WTC11 (cell line): ENCODE measurements at regions not wholly inside any gene's neighbourhood (a gene's known extent, or its start where the extent isn't known, plus 50 kb on each side); places are given as distances from the start of the nearest gene placed in this dataset.

ENCODE experiments used
- ATAC-seq: fragments of 200-7000 bp; cut with Tn5 transposase; 2 replicates; pipeline ENCODE4 v1.10.0; 2021; ENCODE audit warnings: mild to moderate bottlenecking, moderate library complexity
- CTCF ChIA-PET: fragments of 300-600 bp; sonication (Branson Sonifier 250); formaldehyde crosslinking; loops from one replicate; lab custom pipeline; 2021; ENCODE audit warnings: antibody characterized with exemption; lab: Charles Lee
- POLR2A ChIA-PET: fragments of 350-600 bp; sonication (Branson Sonifier 250); formaldehyde crosslinking; loops from one replicate; lab custom pipeline; 2021; ENCODE audit warnings: antibody characterized with exemption; lab: Charles Lee
- DNase-seq: peaks from one replicate; pipeline ENCODE4 v3.0.0; 2021; ENCODE audit warnings: low spot score
- H3K27ac Mint-ChIP-seq: 2 replicates; pipeline ENCODE4 v1.8.0; 2021; ENCODE audit warnings: mixed read lengths
- H3K27me3 Mint-ChIP-seq: 2 replicates; pipeline ENCODE4 v1.8.0; 2021; ENCODE audit warnings: low read depth, mild to moderate bottlenecking, moderate library complexity, mixed read lengths
- H3K36me3 Mint-ChIP-seq: 2 replicates; pipeline ENCODE4 v1.8.0; 2021; ENCODE audit warnings: mixed read lengths
- H3K4me1 Mint-ChIP-seq: 2 replicates; pipeline ENCODE4 v1.8.0; 2022; ENCODE audit warnings: mixed read lengths
- H3K4me3 Mint-ChIP-seq: 2 replicates; pipeline ENCODE4 v1.8.0; 2021; ENCODE audit warnings: mild to moderate bottlenecking, moderate library complexity, mixed read lengths
- H3K9me3 Mint-ChIP-seq: 2 replicates; pipeline ENCODE4 v1.8.0; 2021; ENCODE audit warnings: mixed read lengths
- ARID4B ChIP-seq: sonication (generic); formaldehyde crosslinking; IDR thresholded peaks from 2 replicates; pipeline ENCODE4 v1.8.0; 2023; ENCODE audit warnings: missing genetic modification reagents, mild to moderate bottlenecking, borderline replicate concordance
- CDX4 ChIP-seq: fragments of 250-450 bp; sonication (Bioruptor Pico); IDR thresholded peaks from 2 replicates; pipeline ENCODE4 v1.9.0; 2021; ENCODE audit warnings: moderate library complexity, mild to moderate bottlenecking, inconsistent platforms, borderline replicate concordance
- CTCF ChIP-seq: fragments of 200-600 bp; IDR thresholded peaks from 2 replicates; pipeline ENCODE4 v1.8.0; 2022; ENCODE audit warnings: antibody characterized with exemption
- FOXJ3 ChIP-seq: sonication (generic); formaldehyde crosslinking; IDR thresholded peaks from 2 replicates; pipeline ENCODE4 v1.9.0; 2021; ENCODE audit warnings: missing genetic modification reagents, mild to moderate bottlenecking, borderline replicate concordance
- GTF2I ChIP-seq: fragments of 250-450 bp; sonication (Bioruptor Pico); conservative IDR thresholded peaks from 2 replicates; pipeline ENCODE4 v1.4.0; 2021; ENCODE audit warnings: mild to moderate bottlenecking
- IRF1 ChIP-seq: sonication (generic); formaldehyde crosslinking; IDR thresholded peaks from 2 replicates; pipeline ENCODE4 v1.8.0; 2023; ENCODE audit warnings: missing genetic modification reagents
- MYBL2 ChIP-seq: sonication (generic); formaldehyde crosslinking; IDR thresholded peaks from 2 replicates; pipeline ENCODE4 v1.8.1; 2023; ENCODE audit warnings: mild to moderate bottlenecking, moderate library complexity, missing genetic modification reagents
- NFYB ChIP-seq: sonication (generic); formaldehyde crosslinking; conservative IDR thresholded peaks from 2 replicates; pipeline ENCODE4 v1.8.0; 2022; ENCODE audit warnings: low read depth, missing genetic modification reagents
- PRDM15 ChIP-seq: sonication (generic); formaldehyde crosslinking; IDR thresholded peaks from 2 replicates; pipeline ENCODE4 v1.8.0; 2022; ENCODE audit warnings: missing genetic modification reagents
- RELA ChIP-seq: sonication (generic); formaldehyde crosslinking; IDR thresholded peaks from 2 replicates; pipeline ENCODE4 v1.8.1; 2022; ENCODE audit warnings: missing genetic modification reagents, mild to moderate bottlenecking, borderline replicate concordance
- SMAD4 ChIP-seq: sonication (generic); formaldehyde crosslinking; IDR thresholded peaks from 2 replicates; pipeline ENCODE4 v1.8.0; 2022; ENCODE audit warnings: mild to moderate bottlenecking, missing genetic modification reagents
- USF2 ChIP-seq: sonication (generic); formaldehyde crosslinking; IDR thresholded peaks from 2 replicates; pipeline ENCODE4 v1.8.1; 2023; ENCODE audit warnings: mild to moderate bottlenecking, missing genetic modification reagents, moderate library complexity
- ZNF263 ChIP-seq: sonication (generic); formaldehyde crosslinking; IDR thresholded peaks from 2 replicates; pipeline ENCODE4 v1.8.1; 2022; ENCODE audit warnings: low read depth, mild to moderate bottlenecking, moderate library complexity, missing genetic modification reagents
- ZNF281 ChIP-seq: sonication (generic); formaldehyde crosslinking; IDR thresholded peaks from 2 replicates; pipeline ENCODE4 v1.8.0; 2023; ENCODE audit warnings: mild to moderate bottlenecking, missing genetic modification reagents
- ZNF396 ChIP-seq: fragments of 250-450 bp; sonication (Bioruptor Pico); IDR thresholded peaks from 2 replicates; pipeline ENCODE4 v1.8.0; 2021; ENCODE audit warnings: mild to moderate bottlenecking, moderate library complexity, borderline replicate concordance
- ZNF512 ChIP-seq: sonication (generic); formaldehyde crosslinking; IDR thresholded peaks from 2 replicates; pipeline ENCODE4 v1.8.1; 2022; ENCODE audit warnings: missing genetic modification reagents, borderline replicate concordance

- no peak for TF ChIP-seq ARID4B (CRISPR knock-in tag)
- no peak for TF ChIP-seq RELA (CRISPR knock-in tag)
- TF ChIP-seq CTCF = no peak
- TF ChIP-seq ZNF396 (CRISPR knock-in tag) = no peak
- no peak for TF ChIP-seq MYBL2 (CRISPR knock-in tag)
- TF ChIP-seq SMAD4 = no peak
- TF ChIP-seq FOXJ3 (CRISPR knock-in tag) = no peak
- TF ChIP-seq ZNF263 (CRISPR knock-in tag) = no peak
These were observed 273.7 kb upstream of the CHRM2 start (continued) for GRCh38 chr7:136594739-136595144.

GRCh38 chr7:136588216-136588615 is 280.2 kb upstream of the CHRM2 start:
- ChIA-PET POLR2A (no interaction called here), CTCF (no interaction called here)
- Mint-ChIP-seq H3K27ac (no peak overlapping the region), H3K4me1 (no peaks in the 10 kb centered on the region), H3K27me3 (no peaks in the 10 kb centered on the region), H3K36me3 (no peaks in the 10 kb centered on the region), H3K4me3 (no peak overlapping the region), H3K9me3 (peaks cover 5% of the 10 kb centered on the region; the same call in 1 of the 2 replicates)
- ATAC-seq (no peak), DNase-seq (no peak)
- TF ChIP-seq ZNF512 (CRISPR knock-in tag) (no peak), PRDM15 (CRISPR knock-in tag) (no peak), ZNF263 (CRISPR knock-in tag) (no peak), GTF2I (CRISPR knock-in tag) (no peak), NFYB (no peak), ZNF281 (CRISPR knock-in tag) (no peak), USF2 (CRISPR knock-in tag) (no peak), IRF1 (no peak), CDX4 (no peak)
